GM23338 (cell line): ENCODE measurements at regions not wholly inside any gene's neighbourhood (a gene's known extent, or its start where the extent isn't known, plus 50 kb on each side); places are given as distances from the start of the nearest gene placed in this dataset.

Experiments
- CREB1 ChIP-seq: fragments of 250-450 bp; sonication (Bioruptor Pico); IDR thresholded peaks from 2 replicates; pipeline ENCODE4 v1.5.0; 2020; ENCODE audit warnings: low read depth, mild to moderate bottlenecking, moderate library complexity
- CTCF ChIP-seq, 2 experiments: fragments of 200-600 bp in 1 of 2; sonication (generic) in 1 of 2; conservative IDR thresholded peaks; 2 replicates each; pipeline versions ENCODE4 v1.5.1 to v1.6.1; 2016 to 2017; ENCODE audit warnings: antibody characterized with exemption in 2 of 2, low read depth in 2 of 2, mild to moderate bottlenecking in 2 of 2, moderate library complexity in 1 of 2
- NANOG ChIP-seq: IDR thresholded peaks from 2 replicates; pipeline ENCODE4 v1.6.1; 2016; ENCODE audit warnings: antibody characterized with exemption, borderline replicate concordance
- POLR2AphosphoS5 ChIP-seq: IDR thresholded peaks from 2 replicates; pipeline ENCODE4 v1.6.1; 2016; ENCODE audit warnings: antibody characterized with exemption, low read depth
- ZNF331 ChIP-seq: fragments of 250-450 bp; sonication (Bioruptor Pico); IDR thresholded peaks from 2 replicates; pipeline ENCODE4 v1.5.0; 2020; ENCODE audit warnings: low read depth, mild to moderate bottlenecking, moderate library complexity
- ZNF462 ChIP-seq: fragments of 250-450 bp; sonication (Bioruptor Pico); IDR thresholded peaks from 2 replicates; pipeline ENCODE4 v1.5.0; 2020; ENCODE audit warnings: mild to moderate bottlenecking, moderate library complexity
- TF ChIP-seq, protein P1 (sequence below): IDR thresholded peaks from one replicate; pipeline ENCODE4 v1.6.1; 2018; ENCODE audit warnings: antibody characterized with exemption; ENCODE audit not compliant: unreplicated experiment

DNA sequence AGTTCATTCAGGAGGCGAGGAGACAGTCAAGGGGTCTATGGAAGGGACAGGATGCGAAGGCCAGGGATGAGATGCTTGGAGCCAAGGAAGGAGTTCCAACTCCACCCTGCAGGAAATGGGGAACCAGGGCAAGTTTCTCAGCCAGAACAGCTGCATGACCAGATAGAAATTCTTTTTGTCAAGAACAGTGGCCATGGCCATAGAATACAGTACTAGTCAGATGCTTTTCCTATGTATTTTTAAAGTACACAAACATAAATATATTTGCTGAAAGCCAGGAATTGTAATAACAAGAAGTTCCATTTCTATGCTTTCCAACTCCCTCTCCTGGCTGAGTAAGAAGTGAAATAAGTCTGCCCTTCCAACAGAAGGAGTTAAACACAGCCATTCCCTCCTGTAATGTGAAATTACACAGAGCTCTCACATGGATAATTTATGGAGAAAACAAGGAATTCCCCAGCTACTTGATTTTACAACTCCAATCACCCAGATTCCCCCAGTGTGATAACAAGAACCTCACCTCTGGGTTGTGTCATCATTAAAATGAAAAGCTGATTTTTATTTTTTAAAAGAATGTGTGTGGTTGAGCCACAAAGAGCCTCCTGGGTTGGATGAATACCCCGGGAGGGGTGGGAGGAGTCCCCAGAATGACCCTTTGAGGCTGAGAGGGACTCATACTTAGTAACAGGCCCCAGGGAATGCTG is 124.6 kb upstream of the ARHGEF3 start:
- no peak for TF ChIP-seq CTCF (conservative IDR thresholded peaks at IDR 0.05; ENCODE audit: low read depth in 2 of 2)
- no peak for TF ChIP-seq NANOG
- no peak for TF ChIP-seq ZNF462
- TF ChIP-seq, protein P1, sequence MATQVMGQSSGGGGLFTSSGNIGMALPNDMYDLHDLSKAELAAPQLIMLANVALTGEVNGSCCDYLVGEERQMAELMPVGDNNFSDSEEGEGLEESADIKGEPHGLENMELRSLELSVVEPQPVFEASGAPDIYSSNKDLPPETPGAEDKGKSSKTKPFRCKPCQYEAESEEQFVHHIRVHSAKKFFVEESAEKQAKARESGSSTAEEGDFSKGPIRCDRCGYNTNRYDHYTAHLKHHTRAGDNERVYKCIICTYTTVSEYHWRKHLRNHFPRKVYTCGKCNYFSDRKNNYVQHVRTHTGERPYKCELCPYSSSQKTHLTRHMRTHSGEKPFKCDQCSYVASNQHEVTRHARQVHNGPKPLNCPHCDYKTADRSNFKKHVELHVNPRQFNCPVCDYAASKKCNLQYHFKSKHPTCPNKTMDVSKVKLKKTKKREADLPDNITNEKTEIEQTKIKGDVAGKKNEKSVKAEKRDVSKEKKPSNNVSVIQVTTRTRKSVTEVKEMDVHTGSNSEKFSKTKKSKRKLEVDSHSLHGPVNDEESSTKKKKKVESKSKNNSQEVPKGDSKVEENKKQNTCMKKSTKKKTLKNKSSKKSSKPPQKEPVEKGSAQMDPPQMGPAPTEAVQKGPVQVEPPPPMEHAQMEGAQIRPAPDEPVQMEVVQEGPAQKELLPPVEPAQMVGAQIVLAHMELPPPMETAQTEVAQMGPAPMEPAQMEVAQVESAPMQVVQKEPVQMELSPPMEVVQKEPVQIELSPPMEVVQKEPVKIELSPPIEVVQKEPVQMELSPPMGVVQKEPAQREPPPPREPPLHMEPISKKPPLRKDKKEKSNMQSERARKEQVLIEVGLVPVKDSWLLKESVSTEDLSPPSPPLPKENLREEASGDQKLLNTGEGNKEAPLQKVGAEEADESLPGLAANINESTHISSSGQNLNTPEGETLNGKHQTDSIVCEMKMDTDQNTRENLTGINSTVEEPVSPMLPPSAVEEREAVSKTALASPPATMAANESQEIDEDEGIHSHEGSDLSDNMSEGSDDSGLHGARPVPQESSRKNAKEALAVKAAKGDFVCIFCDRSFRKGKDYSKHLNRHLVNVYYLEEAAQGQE: no peak
- TF ChIP-seq CREB1 (CRISPR knock-in tag): no peak
- no peak for TF ChIP-seq POLR2AphosphoS5
- no peak for TF ChIP-seq ZNF331 (CRISPR knock-in tag)
